Left forelimb (tissue), 1 donor: ENCODE measurements at regions not wholly inside any gene's neighbourhood (a gene's known extent, or its start where the extent isn't known, plus 50 kb on each side); places are given as distances from the start of the nearest gene placed in this dataset.

Source experiments
- DNase-seq: peaks from one replicate; pipeline ENCODE4 v3.0.0-alpha.2; 2018; ENCODE audit warnings: low spot score

DNA sequence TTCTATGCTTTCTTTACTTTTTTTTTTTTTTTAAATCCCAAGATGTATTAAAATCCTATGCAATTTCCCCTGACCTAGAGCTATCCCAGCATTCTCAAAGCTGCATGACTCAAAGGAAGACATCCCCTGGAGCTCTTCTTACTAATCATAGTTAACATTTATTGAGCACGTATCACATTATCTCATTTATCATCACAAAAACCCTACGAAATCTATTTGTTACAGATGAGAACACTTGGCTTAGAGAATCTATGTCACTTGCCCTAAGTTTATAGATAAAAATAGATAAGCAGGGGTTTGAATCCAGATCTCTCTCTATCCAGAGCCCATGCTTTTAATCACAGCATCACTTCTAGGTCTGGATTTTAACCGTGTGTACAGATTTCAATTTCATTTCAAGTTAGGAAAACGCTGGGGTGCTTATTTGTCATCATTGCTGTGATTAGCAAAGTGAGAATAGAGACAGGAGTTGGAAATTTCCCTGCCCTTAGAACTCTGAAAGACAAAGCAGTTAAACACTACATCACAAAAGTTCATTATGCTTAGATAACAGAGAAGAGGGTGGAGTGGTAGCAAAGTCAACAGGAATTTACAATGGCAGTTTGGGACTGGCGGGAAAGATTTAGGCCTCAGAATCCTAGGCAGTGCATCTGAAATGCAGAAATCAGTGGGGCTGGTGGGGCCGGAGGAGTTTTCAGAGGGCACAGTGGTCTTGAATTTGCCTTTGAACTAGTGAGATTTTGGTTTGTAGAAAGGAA, 177.7 kb upstream of the FRMD6 start:
- DNase-seq, result no peak

DNA sequence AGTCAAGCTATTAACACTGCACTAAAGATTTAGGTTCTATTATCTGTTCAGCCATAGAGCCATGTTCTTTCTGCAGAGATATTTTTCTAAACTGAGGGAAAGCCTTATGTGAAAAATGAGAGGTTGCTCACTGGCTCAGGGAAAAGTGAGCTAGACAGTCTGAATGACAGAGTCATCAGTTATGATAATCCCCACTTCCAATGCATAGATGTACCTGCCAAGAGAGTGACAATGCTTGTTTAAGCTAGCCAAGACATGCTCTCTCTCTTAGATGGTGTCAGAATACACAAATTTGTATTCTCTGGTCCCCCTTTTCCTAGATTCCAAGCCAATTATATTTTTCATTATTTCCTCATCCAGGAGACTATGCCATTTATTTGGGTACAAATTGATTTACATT, 176.9 kb upstream of the FRMD6 start:
- no peak for DNase-seq

DNA sequence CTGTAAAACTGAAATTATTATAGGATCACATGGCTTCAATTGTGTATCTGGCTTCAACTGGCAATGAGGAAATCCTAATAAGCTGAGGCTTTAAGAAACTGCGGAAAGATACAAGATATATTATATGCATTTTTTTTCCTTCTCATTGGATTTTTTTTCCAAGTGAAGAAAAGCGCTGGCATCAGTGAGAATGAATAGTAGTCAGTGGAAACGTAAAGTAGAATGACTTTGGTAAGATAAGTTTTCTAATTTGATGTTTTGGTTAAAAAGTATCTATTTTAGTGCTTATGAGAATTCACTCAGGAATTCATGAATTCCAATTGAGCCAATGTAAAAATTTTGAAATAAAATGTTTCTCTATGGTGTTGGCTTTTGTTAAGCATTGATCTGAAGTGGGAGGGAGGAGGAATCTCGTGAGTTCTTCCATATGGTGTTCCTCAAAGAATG, 173.5 kb upstream of the FRMD6 start:
- no peak for DNase-seq

DNA sequence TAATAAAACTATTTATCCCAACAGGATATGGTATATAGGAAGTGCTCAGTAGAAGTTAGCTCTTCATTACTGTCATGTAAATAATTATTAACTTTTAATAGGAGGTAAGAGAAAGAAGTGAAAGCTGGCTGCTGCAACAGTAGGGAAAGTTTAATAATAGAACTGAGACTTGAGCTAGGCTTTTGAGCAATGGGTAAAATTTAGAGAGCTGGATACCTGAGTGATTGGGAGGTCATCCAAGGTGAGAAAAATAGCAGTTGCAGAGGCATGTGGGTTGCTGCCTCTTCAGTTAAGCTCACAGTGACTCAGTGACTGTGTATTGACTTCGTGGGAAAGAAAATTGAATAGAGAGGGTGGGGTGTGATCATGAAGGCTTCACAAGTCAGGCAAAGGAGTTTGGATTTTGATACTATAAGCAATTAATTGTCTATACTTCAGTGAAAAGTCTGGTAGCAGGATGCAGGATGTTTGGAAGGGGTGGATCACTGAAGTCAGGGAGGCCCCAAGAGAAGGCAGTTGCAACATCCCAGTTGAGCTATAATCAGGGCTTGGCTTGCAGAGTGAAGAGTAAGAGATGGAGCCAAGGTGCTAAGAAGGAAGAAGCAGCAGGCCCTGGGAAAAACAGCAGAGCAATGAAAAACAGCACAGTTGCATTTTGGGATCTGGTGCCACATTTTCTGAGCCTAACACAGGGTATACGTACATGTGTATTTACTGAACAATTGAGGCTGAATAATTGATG, 172.0 kb upstream of the FRMD6 start:
- no peak for DNase-seq

DNA sequence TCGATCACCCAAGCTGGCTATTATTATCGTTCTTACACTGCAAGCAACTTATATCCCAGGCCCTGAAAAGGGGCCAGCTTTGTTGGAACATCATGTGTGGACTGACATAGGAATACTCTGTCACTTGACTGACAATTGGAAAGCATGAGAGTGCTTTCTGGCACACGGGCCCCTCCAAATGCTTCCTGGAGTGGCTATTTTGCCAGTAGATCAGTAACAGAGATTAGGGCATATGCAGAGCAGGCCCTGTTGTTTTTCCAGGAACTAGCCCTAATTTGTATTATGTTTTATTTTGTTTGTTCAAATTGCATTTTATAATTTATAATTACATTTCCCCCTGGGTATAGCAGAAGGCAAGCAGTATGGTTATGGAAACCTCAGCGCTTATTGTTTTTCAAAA, 170.1 kb upstream of the FRMD6 start:
- no peak for DNase-seq

DNA sequence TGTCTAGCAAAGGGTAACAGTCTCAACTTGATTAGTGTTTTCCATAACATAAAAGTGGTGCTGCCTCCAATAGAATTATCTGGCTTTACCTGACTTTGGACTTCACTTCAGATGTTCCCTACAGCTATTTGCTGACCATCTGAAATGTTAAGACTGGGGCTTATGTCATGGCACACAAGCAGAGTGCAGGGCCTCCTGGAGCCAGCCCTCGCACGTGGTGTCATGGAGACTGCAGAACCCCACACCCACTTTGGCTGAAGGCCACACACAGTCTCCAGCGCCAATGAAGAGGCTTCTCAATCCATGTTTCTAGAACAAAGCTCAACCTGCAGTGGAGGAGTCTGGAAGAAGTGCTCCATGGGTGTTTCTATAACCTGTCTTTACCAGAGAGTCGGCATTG, 169.6 kb upstream of the FRMD6 start:
- DNase-seq, result no peak

DNA sequence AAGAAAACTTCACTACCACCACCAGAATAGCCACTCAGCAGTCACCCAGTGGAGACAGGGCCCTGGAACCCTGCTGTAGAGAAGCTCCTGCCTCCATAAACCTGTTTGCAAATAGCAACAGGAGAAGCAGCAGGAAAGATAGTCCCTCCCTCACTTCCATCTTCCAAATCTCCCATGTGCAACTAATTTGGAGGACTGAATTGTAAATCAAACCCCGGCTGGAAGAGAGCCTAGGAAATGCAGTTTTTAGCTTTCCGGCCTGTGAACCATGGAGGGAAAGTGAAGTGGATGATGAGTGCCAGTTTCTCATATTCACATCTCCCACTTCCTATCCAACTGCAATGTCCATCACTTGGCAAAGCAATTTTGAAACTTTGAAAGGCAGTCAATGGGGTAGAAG, 167.2 kb upstream of the FRMD6 start:
- no peak for DNase-seq

DNA sequence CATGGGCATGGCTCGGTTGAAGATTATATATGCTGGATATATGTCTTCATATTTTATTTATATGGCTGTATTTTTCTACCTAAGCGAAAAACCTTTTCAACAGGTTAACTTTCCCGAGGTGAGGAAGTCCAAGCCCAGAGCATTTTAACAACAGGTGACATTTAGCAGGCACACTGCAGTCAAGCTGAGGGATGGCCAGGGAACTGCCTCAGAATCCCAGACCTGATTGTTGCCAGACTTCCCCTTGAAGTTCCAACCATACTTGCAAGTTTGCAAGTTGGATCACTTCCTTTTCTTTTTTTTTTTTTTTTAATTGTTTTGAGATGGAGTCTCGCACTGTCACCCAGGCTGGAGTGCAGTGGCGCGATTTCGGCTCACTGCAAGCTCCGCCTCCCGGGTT, 166.0 kb upstream of the FRMD6 start:
- DNase-seq, result no peak

DNA sequence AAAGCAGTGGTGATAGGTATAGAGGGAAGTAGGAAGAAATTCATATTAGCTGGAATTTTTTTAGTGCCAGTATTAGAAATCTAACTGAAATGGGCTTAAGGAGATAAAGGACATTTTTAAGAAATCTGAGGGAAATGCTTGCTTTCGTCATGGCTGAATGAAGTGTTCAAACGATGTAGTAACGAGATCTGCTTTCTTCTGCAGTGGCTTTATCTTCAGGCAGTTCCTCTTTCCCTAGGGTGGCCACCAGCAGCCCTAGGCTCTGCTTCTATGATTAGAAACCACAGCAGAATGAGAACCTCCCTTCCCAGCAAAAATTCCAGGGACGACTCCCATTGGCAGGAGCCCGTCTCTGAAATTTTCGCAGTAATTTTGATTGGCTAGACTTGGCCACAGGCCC, 163.9 kb upstream of the FRMD6 start:
- no peak for DNase-seq

DNA sequence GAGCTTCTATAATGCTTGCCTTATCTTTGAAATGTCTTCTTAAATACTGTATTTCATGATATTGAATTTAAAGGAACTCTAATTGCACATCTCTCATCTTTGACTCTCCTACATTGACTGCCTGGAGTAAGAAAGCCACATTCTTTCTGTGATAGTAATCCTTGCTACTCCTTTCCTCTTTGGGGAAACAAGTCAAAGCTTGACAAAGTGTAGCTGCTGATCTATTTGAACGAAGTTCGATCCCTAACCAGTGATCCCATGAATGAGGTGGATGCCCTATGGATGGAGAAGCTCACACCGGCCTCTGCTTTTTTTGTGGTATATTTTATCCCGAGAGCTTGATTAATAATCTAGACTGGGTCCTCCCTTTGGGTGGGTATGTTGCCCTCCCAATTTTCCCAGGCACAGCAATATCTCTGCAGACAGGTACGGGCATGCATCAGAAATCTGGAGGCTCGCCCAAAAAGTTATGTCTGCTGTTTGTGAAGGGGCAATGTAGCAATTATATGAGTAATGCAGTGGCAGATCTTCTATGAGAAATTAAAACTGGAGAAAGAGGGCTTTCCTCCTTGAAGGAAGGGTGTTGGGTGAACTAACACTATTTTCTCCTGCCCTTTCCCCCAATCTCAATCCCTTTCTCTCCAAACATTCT, 163.0 kb upstream of the FRMD6 start:
- no peak for DNase-seq

DNA sequence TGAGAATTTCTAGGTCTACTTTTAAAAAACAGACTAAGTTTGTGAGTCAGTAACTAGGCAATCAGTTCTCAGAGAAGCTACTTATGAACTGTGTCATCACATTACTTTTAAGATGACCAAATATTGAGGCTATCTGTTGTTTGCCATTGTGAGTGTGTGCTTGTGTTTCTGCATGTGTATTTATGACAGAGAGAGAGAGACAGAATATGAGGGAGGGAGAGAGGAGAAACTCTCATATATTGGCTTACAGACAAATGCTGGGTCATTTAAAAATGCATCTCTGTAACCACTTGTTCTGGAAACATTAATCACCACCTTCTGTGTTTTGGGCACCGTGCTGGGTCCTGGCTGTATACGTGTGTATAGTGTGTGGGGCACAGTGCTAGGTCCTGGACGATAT, 161.5 kb upstream of the FRMD6 start:
- DNase-seq, result no peak

DNA sequence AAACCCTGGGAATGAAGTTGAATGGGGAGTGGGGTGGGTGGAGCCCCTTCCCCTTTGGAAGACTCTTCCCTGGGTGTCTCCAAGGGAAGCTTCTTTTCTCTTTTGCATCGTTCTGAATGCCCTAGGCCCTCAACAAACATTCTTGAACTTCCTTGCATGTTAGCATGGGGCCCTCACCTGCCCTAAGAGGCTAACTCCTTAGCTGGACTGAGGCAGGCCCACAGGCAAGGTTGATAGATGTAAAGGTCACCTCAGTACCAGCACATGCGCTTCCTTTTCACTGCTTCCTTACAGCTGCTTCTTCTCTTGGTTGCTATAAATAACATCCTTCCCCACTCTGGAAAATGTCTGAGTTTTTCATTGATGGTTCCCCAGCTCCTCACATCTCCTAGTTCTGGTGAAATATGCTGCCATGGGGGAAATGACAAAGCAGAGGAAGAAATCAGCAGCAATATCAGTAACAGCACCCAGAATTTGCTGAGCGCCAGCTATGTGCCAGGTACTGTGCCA, 160.6 kb upstream of the FRMD6 start:
- no peak for DNase-seq

DNA sequence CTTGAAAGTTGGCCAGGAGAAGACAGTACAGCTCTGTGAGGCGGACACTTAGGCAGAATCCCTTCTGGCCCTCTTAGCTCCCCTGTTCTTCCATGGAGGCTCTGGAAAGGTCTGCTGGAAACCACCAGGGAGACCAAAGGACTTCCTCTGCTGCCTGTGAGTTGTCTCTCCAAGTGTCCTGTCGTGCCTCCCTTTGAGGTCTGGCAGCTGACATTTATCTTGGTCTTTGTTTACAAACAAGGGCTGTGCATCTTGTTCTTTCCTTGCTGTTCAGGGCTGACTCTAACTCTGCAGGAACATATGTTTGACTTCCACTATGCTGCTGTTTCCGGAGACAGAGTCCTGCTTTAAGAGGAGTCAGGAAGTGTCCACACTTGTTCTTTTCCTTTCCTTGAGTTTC, 159.9 kb upstream of the FRMD6 start:
- DNase-seq, result no peak

DNA sequence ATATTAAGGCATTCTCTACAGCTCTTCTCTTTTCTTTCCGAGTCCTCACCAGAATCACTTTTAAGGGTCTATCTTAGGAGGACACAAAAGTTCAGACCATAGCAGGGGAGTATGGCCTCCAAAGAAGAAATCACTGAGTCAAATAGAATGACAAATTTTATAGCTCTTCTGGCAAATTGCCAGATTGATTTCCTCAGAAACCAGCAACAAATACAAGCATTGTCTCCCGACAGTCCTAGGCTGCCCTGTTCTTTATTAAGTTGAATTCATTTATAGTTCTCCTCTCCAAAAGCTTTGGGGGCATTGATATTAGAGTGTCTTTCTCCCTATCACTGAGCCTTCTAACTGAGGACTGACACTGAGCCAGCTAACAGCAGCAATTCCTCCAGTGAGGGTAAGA, 156.4 kb upstream of the FRMD6 start:
- no peak for DNase-seq

DNA sequence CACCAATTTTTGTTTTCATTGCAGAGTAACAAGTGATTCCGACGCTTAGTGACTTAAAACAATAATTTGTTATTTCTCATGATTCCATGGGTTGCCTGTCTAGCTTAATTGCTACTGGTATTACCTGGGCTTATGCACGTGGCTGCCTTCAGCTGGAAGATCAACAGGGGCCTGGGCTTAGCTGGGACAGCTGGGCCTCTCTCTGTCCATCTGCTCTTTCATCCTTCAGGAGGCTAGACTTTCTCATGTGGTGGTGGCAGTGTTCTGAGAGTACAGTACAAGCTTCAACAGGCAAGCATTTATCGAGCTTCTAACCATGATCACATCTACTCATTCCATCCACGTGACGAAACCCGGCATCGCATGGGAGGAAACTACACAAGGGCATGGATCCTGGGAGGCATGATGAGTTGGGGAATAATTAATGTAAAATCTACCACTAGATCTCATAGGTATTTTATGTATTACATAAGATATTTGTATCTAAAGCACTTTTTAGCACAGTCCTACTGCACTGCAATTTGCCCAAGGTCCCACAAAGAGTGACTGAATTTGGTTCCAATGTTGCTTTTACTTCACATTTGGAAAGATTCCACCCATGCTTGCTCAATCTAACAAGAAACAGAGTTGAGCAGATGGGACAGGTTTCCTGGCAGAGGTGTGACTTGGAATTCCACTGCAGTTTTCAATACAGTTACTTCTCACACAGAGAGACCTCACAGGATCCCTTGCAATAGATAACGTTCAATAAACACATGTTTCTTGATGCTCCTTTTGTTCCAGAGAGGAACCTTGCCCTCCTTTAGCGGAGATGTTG, 153.1 kb upstream of the FRMD6 start:
- no peak for DNase-seq

DNA sequence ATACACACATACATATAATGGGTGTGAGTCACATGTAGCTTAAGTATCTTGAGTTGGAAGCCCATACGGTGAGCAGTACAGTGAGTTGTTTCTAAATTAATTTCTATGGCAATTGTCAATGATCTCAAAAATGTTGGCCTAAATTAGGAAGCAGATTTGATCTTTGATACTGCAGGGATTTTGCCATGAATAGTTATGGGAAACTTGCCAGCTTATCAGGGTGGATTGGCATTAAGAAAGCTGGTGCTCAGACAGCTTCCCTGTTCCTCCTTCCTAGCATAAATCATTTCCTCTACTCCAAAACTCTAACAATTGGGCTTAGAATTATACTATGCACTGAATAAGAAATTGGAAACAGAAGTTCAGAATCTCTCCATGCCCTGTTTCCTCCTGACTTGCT, 150.9 kb upstream of the FRMD6 start:
- DNase-seq, result no peak

DNA sequence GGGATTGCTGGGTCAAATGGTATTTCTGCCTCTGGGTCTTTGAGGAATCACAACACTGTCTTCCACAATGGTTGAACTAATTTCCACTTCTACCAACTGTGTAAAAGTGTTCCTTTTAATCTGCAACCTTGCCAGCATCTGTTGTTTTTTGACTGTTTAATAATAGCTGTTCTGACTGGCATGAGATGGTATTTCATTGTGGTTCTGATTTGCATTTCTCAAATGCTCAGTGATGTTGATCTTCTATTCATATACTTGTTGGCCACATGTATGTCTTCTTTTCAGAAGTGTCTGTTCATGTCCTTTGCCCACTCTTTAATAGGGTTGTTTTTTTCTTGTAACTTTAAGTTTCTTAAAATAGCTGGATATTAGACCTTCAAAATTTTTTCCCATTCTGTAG, 150.0 kb upstream of the FRMD6 start:
- no peak for DNase-seq

DNA sequence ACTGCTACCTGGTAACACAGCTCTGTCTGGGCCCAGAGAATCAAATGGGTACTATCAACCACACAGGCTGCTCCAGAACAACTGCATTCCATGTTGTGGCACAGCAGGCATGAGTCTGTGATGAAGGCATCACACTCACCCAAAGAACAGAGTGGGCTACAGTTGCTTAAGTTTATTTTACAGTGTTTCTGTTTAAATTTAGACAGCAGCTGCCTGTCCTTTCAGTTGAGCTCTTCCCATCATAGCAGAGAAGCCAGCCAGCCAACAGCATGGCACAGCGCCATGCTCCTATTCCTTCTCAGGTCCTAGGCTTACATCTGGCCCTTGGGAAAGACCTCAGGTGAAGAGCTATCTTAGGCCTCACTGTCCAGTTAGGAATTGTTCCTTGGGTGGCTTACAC, 147.0 kb upstream of the FRMD6 start:
- DNase-seq, result no peak

DNA sequence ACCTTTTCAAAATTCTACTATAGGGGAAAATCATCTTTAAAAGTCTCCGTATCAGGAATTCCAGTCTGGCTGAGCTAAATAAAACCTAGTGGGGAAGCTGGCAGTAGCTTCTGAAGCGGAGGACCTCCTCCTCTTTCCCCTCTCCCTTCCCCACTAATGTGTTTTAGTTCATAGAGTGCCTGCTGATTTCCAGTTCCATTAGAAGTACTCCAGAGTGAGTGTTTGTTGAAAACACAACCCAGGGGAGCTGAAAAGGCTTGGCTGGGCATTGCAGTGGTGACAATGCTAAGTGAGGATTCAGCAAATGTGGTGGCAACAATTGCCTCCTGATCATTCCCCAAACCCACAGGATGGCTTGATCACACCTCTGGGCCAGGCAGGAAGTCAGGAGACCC, 144.2 kb upstream of the FRMD6 start:
- no peak for DNase-seq

DNA sequence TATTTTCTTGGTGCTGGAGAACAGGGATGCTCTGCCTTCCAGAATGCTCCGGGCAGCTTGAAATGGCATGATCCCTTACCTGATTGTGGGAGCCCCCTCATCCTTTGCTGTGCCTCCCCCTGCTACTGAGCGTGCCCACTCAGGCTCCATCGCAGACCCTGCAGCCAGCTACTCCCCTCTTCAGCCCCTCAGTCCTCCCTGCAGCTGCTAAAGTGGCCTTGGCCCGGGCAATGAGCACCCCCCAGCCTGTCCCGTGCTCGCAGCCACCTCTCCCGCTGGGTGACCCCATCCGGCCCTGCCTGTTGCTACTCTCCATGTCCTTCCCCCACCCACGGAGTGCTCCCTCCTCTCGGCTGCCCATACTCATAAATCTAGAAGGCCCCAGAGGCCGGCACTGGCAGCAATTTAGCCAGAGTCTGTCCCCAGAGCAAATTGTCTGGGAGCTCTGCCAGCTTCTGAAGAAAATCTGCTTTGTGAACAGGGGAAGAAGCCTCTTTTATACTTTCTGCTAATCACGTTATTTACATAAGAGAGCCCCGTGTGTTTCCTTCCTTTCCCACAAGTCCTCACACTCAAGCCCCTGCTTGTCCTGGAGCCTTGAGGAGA, 143.7 kb upstream of the FRMD6 start:
- DNase-seq, result peak; percentile 71

DNA sequence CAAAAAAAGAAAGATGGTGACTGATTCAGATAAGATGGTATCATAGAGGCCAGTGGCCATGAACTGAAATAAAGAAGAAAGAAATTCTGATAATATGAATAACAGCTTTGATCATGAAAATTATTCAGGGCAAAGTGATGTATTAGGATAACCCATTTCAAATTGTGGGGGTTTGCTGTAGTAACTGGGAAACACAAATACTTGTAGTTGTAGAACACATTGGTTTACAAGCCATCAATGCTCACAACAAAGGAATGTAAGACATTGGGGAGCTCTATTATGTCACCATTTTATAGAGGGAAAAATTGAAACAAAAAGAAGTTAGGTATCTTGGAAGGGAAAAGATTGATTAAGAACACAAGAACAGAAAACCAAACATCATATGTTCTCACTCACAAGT, 140.4 kb upstream of the FRMD6 start:
- DNase-seq, result no peak

DNA sequence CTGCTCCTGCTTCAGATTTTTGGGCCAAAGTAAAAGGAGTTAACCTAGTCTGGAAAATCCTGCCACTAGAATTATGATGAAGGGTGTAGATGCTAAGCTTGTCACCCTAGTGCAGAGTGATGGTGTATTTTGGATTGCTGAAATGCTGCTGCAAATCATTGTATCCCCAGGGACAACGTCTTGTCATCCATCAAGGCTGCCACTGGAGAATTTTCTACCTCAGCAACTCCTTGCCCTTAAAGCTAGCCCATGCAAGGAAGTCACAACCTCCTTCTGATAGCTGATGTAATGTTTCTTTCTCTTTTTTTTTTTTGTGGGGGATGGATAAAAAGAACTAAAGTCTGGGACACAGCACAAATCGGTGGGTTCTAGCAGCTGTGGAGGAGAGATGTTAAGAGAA, 139.4 kb upstream of the FRMD6 start:
- no peak for DNase-seq
